ENCODE measurements at regions not wholly inside any gene's neighbourhood (a gene's known extent, or its start where the extent isn't known, plus 50 kb on each side); places are given as distances from the start of the nearest gene placed in this dataset.

GRCh38 chr1:14103878-14104430 is 404.0 kb downstream of the PRDM2 start:
- DNase-seq (ENCODE audit: low spot score) = no peak
- TF ChIP-seq CTCF (IDR thresholded peaks at IDR 0.05; ENCODE audit: extremely low read depth, missing control alignments) = no peak

DNA sequence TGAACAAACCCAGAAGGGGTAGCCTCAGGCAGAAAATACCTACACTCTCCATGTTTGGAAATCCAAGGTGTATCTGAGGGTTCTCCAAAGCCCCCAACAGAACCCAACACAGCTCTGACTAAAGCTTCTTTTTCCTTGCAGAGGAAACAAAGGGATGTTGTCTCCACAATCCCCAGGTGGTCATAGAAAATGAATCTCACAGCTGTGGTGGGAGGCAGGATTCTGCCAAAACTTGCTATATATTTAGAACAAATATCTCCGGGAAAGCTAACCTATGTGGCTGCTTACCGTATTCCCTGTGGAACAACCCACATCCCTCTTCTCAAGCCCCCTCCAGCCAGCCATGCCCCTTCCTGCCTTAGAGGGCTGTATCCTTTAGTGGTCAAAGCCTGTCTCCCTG is 406.1 kb downstream of the PRDM2 start:
- TF ChIP-seq CTCF (IDR thresholded peaks at IDR 0.05; ENCODE audit: extremely low read depth, missing control alignments) = no peak

GRCh38 chr1:14106679-14107313 is 406.8 kb downstream of the PRDM2 start:
- no peak for TF ChIP-seq CTCF (IDR thresholded peaks at IDR 0.05; ENCODE audit: extremely low read depth, missing control alignments)
- DNase-seq (ENCODE audit: low spot score) = no peak

More for the DNA sequence above, 406.1 kb downstream of the PRDM2 start:
- DNase-seq (ENCODE audit: low spot score) = no peak

GRCh38 chr1:14108356-14109275 is 408.6 kb downstream of the PRDM2 start:
- no peak for DNase-seq (ENCODE audit: low spot score)
- no peak for TF ChIP-seq CTCF (IDR thresholded peaks at IDR 0.05; ENCODE audit: extremely low read depth, missing control alignments)

GRCh38 chr1:14109276-14109635 is 409.3 kb downstream of the PRDM2 start:
- DNase-seq (ENCODE audit: low spot score) = no peak
- TF ChIP-seq CTCF (IDR thresholded peaks at IDR 0.05; ENCODE audit: extremely low read depth, missing control alignments) = no peak

GRCh38 chr1:14110040-14110439 is 410.1 kb downstream of the PRDM2 start:
- no peak for TF ChIP-seq CTCF (IDR thresholded peaks at IDR 0.05; ENCODE audit: extremely low read depth, missing control alignments)
- DNase-seq (ENCODE audit: low spot score) = no peak

GRCh38 chr1:14111121-14111520 is 411.1 kb downstream of the PRDM2 start:
- DNase-seq (ENCODE audit: low spot score) = no peak

More at GRCh38 chr1:14111121-14111520, 411.1 kb downstream of the PRDM2 start:
- no peak for TF ChIP-seq CTCF (IDR thresholded peaks at IDR 0.05; ENCODE audit: extremely low read depth, missing control alignments)
